ENCODE measurements at regions not wholly inside any gene's neighbourhood (a gene's known extent, or its start where the extent isn't known, plus 50 kb on each side); places are given as distances from the start of the nearest gene placed in this dataset.

DNA sequence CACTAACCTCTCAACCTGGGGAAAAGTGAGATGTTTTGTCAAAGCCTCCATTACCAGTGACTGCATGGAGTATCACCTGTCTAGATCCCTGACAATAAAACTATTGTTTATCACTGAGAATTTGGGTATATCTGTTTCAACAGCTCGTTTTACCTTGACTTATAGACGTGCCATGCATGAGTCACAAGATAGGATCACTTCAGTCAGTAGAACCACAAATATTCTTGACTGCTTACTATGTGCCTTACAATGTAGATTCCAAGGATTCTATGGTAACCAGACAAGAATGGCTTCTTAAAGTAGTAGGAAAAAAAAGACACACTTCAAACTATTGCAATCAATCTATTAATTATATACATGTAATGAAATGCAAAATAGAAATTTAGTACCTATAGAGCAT lies 55.7 kb upstream of the GRM7 start:
- Mint-ChIP-seq H3K27ac (no peak overlapping the region), H3K4me3 (no peak overlapping the region), H3K9me3 (no peaks in the 10 kb centered on the region), H3K4me1 (no peaks in the 10 kb centered on the region), H3K27me3 (ENCODE audit: low read depth, poor library complexity) (no peaks in the 10 kb centered on the region), H3K36me3 (ENCODE audit: low read depth) (no peaks in the 10 kb centered on the region)
- no peak for DNase-seq
- no peak for TF ChIP-seq CTCF (IDR thresholded peaks at IDR 0.05)

DNA sequence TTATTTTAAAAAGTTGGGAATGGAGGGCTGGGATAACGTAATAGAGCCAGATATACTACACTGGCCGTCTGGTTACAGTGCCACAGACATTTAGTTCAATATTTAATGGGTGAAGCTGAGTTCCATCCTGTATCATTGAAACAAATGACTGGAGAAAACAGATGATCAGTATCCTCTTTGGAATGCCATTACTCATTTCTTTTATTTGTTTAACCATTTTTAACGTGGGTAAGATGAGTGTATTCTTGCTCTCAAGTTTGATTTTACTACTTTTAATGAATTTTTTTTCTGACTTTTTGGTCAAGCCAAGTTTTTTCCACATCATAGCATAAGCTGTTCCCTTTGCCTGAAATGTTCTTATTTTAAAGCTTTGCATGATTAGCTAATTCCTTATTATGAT lies 53.9 kb upstream of the GRM7 start:
- no peaks in the 10 kb centered on the region for H3K36me3 Mint-ChIP-seq (ENCODE audit: low read depth)
- TF ChIP-seq CTCF (IDR thresholded peaks at IDR 0.05) = no peak
- no peak overlapping the region for H3K4me3 Mint-ChIP-seq
- H3K4me1 Mint-ChIP-seq = no peaks in the 10 kb centered on the region
- no peaks in the 10 kb centered on the region for H3K27me3 Mint-ChIP-seq (ENCODE audit: low read depth, poor library complexity)
- no peak overlapping the region for H3K27ac Mint-ChIP-seq
- DNase-seq = no peak
- no peaks in the 10 kb centered on the region for H3K9me3 Mint-ChIP-seq

DNA sequence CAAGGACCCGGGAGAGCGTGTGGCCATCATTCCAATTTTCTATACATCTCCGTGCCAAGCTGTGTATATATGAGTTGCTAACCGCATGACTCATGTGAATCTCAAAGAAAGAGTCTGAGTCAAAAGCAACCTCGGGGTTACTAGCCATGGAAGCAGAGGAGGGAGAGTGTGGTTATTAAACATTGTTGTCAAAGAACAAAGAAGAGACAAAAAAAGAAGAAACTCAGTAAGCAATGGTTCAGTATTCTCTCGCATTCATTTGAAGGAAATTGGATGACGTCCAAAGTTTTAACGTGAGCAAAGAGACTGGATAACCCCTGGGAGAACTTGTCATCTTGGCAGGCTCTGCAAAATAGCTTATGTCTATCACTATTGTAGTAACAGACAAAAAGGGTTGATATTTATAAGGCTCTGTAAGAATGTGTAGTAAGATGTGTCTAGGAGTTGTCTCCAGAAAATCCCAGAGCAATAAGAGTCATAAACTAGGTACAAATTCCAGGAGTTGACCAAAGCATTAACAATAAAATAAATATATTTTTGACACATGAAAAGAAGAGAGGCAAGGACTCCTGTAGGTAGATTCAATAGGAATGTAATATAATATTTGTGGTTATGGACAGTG lies 52.8 kb upstream of the GRM7 start:
- Mint-ChIP-seq H3K4me1 (no peaks in the 10 kb centered on the region), H3K27ac (no peak overlapping the region), H3K9me3 (no peaks in the 10 kb centered on the region), H3K36me3 (ENCODE audit: low read depth) (no peaks in the 10 kb centered on the region), H3K27me3 (ENCODE audit: low read depth, poor library complexity) (no peaks in the 10 kb centered on the region), H3K4me3 (no peak overlapping the region)
- TF ChIP-seq CTCF (IDR thresholded peaks at IDR 0.05) = no peak
- no peak for DNase-seq

DNA sequence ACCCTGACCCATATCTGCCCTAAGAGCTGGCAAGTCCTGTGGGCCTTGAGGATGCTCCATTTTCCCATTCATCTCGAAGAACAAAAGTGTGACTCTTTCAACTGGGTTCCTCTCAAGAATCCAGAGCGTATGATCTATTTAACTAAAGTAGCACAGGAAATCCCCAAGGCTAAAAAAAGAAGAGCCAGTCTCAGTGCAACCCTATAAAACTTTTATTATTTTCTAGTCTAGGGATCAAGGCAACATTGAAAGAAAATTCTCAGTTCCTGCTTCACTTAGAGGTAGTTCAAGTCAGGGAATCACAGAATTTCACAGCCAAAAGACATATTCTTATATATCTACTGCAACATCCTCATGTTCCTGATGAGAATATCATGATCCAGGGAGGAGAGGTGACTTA lies 51.6 kb upstream of the GRM7 start:
- no peak for DNase-seq
- H3K4me1 Mint-ChIP-seq = no peaks in the 10 kb centered on the region
- no peak overlapping the region for H3K27ac Mint-ChIP-seq
- H3K27me3 Mint-ChIP-seq (ENCODE audit: low read depth, poor library complexity) = peaks cover 3% of the 10 kb centered on the region
- H3K4me3 Mint-ChIP-seq = no peak overlapping the region
- TF ChIP-seq CTCF (IDR thresholded peaks at IDR 0.05) = no peak
- H3K9me3 Mint-ChIP-seq = no peaks in the 10 kb centered on the region
- no peaks in the 10 kb centered on the region for H3K36me3 Mint-ChIP-seq (ENCODE audit: low read depth)

Data from nephron progenitor cell (in vitro differentiated cells).